ENCODE measurements at regions not wholly inside any gene's neighbourhood (a gene's known extent, or its start where the extent isn't known, plus 50 kb on each side); places are given as distances from the start of the nearest gene placed in this dataset.
"Not testable (repeated sequence)": the region's sequence is repeated elsewhere in the genome, so short reads cannot be mapped to it uniquely, and the experiment has no call there.

DNA sequence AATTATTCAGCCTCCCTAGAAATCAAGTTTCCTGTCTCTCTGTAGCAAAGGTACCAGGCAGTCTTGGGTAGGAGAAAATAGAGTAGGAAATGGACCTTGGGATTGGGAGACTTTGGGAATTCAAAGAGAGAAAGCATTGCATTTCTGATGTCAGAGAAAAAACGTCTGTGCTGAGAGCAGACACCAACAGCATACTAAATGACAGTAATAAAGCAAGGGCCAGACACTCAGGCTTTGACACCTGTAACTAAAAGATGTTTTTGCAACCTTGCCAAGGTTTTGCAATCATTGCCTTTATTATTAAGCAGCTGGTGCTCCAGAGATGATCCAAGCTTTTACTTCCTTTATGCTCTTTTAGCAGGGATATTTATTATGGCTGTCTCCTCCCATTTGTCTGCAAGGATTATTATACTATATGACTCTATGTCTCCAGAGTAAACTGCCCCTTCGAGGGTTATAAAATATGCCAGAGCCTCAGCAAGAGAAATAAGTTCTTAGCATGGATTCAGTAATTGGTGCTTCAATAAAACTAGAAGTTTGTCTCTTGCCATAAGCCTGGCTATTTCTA is 85.2 kb upstream of the GRAMD1B start:
- POLR2A ChIA-PET (ENCODE audit: partially characterized antibody), result no interaction called here
- H3K4me1 Mint-ChIP-seq, result no peaks in the 10 kb centered on the region
- no peak overlapping the region for H3K4me3 Mint-ChIP-seq
- intact Hi-C loops (cut with micrococcal nuclease), result no loop called here
- no peak for DNase-seq
- H3K4me3 ChIP-seq (ENCODE audit: low read length in 2 of 2), result no peak overlapping the region
- no peak overlapping the region for H3K27ac ChIP-seq (ENCODE audit: low read depth, low read length)
- no peaks in the 10 kb centered on the region for H3K4me1 ChIP-seq (ENCODE audit: insufficient read depth, low read length)
- peaks cover 0 to 4% (median 0%) of the 10 kb centered on the region in 8 donors for H3K9me3 Mint-ChIP-seq
- H3K27me3 ChIP-seq (ENCODE audit: insufficient read depth, low read length), result no peaks in the 10 kb centered on the region
- H3K36me3 Mint-ChIP-seq, result no peaks in the 10 kb centered on the region
- H3K36me3 ChIP-seq (ENCODE audit: insufficient read depth, low read length), result no peaks in the 10 kb centered on the region
- CTCF ChIA-PET (ENCODE audit: partially characterized antibody), result no interaction called here
- H3K9me3 ChIP-seq (ENCODE audit: control insufficient read depth in 1 of 2, low read length in 2 of 2), result no peaks in the 10 kb centered on the region
- no peak overlapping the region for H3K27ac Mint-ChIP-seq
- H3K27me3 Mint-ChIP-seq, result peaks cover 3 to 6% of the 10 kb centered on the region in 2 donors

DNA sequence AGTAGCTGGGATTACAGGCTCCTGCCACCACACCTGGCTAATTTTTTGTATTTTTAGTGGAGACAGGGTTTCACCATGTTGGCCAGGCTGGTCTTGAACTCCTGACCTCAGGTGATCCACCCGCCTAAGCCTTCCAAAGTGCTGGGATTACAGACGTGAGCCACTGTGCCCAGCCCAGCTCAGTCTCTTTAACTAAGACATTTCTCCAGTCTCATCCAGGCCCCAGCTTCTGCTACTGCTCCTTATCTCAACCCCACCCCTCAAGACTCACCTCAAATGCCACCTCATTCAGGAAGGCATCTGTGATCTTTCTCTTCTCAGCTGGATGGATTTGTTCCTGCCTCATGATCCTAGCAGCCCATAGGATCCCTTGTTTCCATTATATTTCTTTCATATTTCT is 85.9 kb upstream of the GRAMD1B start:
- intact Hi-C loops (cut with micrococcal nuclease); CTCF ChIA-PET (ENCODE audit: partially characterized antibody); POLR2A ChIA-PET (ENCODE audit: partially characterized antibody): not testable (repeated sequence)

DNA sequence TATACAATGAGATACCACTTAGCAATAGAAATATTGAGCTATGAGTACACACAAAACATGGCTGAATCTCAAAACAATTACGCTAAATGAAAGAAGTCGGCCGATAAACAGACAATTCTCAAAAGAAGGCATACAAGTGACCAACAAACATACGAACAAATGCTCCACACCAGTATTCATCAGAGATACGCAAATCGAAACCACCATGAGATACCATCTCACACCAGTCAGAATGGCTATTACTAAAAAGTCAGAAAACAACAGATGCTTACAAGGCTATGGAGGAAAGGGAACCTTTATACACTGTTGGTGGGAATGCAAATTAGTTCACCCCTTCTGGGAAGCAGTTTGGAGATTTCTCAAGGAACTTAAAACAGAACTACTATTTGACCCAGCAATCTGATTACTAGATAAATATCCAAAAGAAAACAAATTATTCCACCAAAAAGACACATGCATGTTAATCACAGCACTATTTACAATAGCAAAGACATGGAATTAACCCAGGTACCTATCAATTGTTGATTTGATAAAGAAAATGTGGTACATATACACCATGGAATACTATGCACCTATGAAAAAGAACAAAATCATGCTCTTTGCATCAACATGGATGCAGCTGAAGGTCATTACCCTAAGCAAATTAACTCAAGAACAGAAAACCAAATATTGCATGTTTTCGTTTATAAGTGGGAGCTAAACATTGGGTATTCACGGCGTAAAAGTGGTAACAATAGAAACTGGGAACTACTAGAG is 90.9 kb upstream of the GRAMD1B start:
- Mint-ChIP-seq H3K27me3 (peaks cover 8 to 9% of the 10 kb centered on the region in 2 donors), H3K27ac (no peak overlapping the region), H3K4me1 (peaks cover 0 to 2% (median 0%) of the 10 kb centered on the region in 4 donors), H3K36me3 (peaks cover 0 to 2% of the 10 kb centered on the region in 2 donors), H3K4me3 (no peak overlapping the region), H3K9me3 (peaks cover 0 to 15% (median 4%) of the 10 kb centered on the region in 8 donors)
- Histone ChIP-seq H3K27ac (ENCODE audit: low read depth, low read length) (no peak overlapping the region), H3K4me3 (ENCODE audit: low read length in 2 of 2) (no peak overlapping the region), H3K4me1 (ENCODE audit: insufficient read depth, low read length) (no peaks in the 10 kb centered on the region), H3K36me3 (ENCODE audit: insufficient read depth, low read length) (no peaks in the 10 kb centered on the region), H3K27me3 (ENCODE audit: insufficient read depth, low read length) (no peaks in the 10 kb centered on the region), H3K9me3 (ENCODE audit: control insufficient read depth in 1 of 2, low read length in 2 of 2) (no peaks in the 10 kb centered on the region)
- CTCF ChIA-PET (ENCODE audit: partially characterized antibody), result interaction anchor here (0.7 to 1.3 kb wide), 3 partner anchors 31 to 78 kb away, joined by 3 read pairs; no protein-coding TSS in a partner anchor
- no peak for DNase-seq
- intact Hi-C loops (cut with micrococcal nuclease), result no loop called here
- POLR2A ChIA-PET (ENCODE audit: partially characterized antibody), result no interaction called here

More for the DNA sequence above, 85.9 kb upstream of the GRAMD1B start:
- not testable (repeated sequence) for H3K4me1 Mint-ChIP-seq; H3K4me3 ChIP-seq (ENCODE audit: low read length in 2 of 2); H3K4me3 Mint-ChIP-seq; H3K27me3 Mint-ChIP-seq; H3K27me3 ChIP-seq (ENCODE audit: insufficient read depth, low read length); H3K9me3 ChIP-seq (ENCODE audit: control insufficient read depth in 1 of 2, low read length in 2 of 2); H3K9me3 Mint-ChIP-seq; DNase-seq; H3K36me3 ChIP-seq (ENCODE audit: insufficient read depth, low read length); H3K27ac ChIP-seq (ENCODE audit: low read depth, low read length); H3K27ac Mint-ChIP-seq; H3K36me3 Mint-ChIP-seq; H3K4me1 ChIP-seq (ENCODE audit: insufficient read depth, low read length)

- H3K27ac Mint-ChIP-seq, result no peak overlapping the region
- Histone ChIP-seq H3K36me3 (ENCODE audit: insufficient read depth, low read length) (no peaks in the 10 kb centered on the region), H3K4me1 (ENCODE audit: insufficient read depth, low read length) (no peaks in the 10 kb centered on the region), H3K4me3 (ENCODE audit: low read length in 2 of 2) (no peak overlapping the region), H3K27me3 (ENCODE audit: insufficient read depth, low read length) (no peaks in the 10 kb centered on the region), H3K27ac (ENCODE audit: low read depth, low read length) (no peak overlapping the region), H3K9me3 (ENCODE audit: control insufficient read depth in 1 of 2, low read length in 2 of 2) (no peaks in the 10 kb centered on the region)
- H3K4me3 Mint-ChIP-seq, result no peak overlapping the region
- H3K4me1 Mint-ChIP-seq, result peaks cover 0 to 2% (median 0%) of the 10 kb centered on the region in 4 donors
- H3K9me3 Mint-ChIP-seq, result peaks cover 0 to 15% (median 4%) of the 10 kb centered on the region in 8 donors
- intact Hi-C loops (cut with micrococcal nuclease), result no loop called here
- peaks cover 8 to 9% of the 10 kb centered on the region in 2 donors for H3K27me3 Mint-ChIP-seq
- H3K36me3 Mint-ChIP-seq, result peaks cover 0 to 2% of the 10 kb centered on the region in 2 donors
- ChIA-PET POLR2A (ENCODE audit: partially characterized antibody) (no interaction called here), CTCF (ENCODE audit: partially characterized antibody) (interaction anchor here (0.7 to 1.3 kb wide), 3 partner anchors 32 to 77 kb away, joined by 3 read pairs; no protein-coding TSS in a partner anchor)
- DNase-seq, result no peak
Measured at GRCh38 chr11:123338266-123338800, 91.7 kb upstream of the GRAMD1B start.

DNA sequence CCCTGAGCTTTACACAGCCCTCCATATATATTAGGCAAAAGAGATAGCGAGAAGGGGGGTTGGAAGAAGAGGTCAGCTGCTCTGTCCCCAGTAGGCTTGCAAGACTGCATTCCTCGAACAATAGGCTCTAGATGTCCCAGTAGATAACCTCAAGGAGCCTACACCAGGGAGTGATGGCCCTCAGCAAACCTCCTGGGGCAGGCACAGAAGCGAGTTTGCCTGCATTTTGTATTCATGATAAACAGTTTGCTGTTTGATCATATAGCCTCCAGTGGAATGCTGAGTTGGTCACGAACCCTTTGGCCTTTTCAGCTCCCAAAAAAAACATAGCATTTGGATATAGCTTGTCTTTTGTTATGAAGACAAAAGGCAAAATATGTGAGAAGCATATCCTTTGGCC is 95.1 kb upstream of the GRAMD1B start:
- H3K4me3 ChIP-seq (ENCODE audit: low read length in 2 of 2), result no peak overlapping the region
- peaks cover 0 to 14% (median 3%) of the 10 kb centered on the region in 8 donors for H3K9me3 Mint-ChIP-seq

DNA sequence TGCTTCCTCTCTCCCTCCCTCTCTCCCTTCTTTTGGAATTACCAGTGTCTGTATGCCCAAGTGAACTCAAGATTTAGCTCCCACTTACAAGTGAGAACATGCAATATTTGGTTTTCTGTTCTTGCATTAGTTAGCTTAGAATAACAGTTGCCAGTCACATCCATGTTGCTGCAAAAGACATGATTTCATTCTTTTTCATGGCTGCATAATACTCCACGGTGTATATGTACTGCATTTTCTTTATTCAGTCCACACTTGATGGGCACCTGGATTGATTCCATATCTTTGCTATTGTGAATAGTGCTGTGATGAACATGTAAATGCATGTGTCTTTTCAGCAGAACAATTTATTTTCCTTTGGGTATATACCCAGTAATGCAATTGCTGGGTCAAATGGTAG is 97.5 kb upstream of the GRAMD1B start:
- H3K36me3 Mint-ChIP-seq; H3K27ac ChIP-seq (ENCODE audit: low read depth, low read length); H3K9me3 Mint-ChIP-seq; intact Hi-C loops (cut with micrococcal nuclease); H3K4me1 Mint-ChIP-seq; H3K4me3 Mint-ChIP-seq; H3K9me3 ChIP-seq (ENCODE audit: control insufficient read depth in 1 of 2, low read length in 2 of 2); H3K27ac Mint-ChIP-seq; DNase-seq; H3K4me3 ChIP-seq (ENCODE audit: low read length in 2 of 2); H3K27me3 ChIP-seq (ENCODE audit: insufficient read depth, low read length); H3K27me3 Mint-ChIP-seq; H3K4me1 ChIP-seq (ENCODE audit: insufficient read depth, low read length); H3K36me3 ChIP-seq (ENCODE audit: insufficient read depth, low read length); POLR2A ChIA-PET (ENCODE audit: partially characterized antibody): not testable (repeated sequence)
- CTCF ChIA-PET (ENCODE audit: partially characterized antibody), result interaction anchor here (1.5 kb wide), 1 partner anchor 31 kb away, joined by 5 read pairs; no protein-coding TSS in a partner anchor

More for the DNA sequence above, 95.1 kb upstream of the GRAMD1B start:
- Mint-ChIP-seq H3K27me3 (peaks cover 6 to 9% of the 10 kb centered on the region in 2 donors), H3K4me1 (peaks cover 0 to 2% (median 0%) of the 10 kb centered on the region in 4 donors), H3K4me3 (no peak overlapping the region), H3K36me3 (peaks cover 0 to 2% of the 10 kb centered on the region in 2 donors), H3K27ac (no peak overlapping the region)
- CTCF ChIA-PET (ENCODE audit: partially characterized antibody), result interaction anchor here (1.5 kb wide), 1 partner anchor 73 kb away, joined by 3 read pairs; no protein-coding TSS in a partner anchor
- POLR2A ChIA-PET (ENCODE audit: partially characterized antibody), result no interaction called here
- Histone ChIP-seq H3K36me3 (ENCODE audit: insufficient read depth, low read length) (no peaks in the 10 kb centered on the region), H3K9me3 (ENCODE audit: control insufficient read depth in 1 of 2, low read length in 2 of 2) (no peaks in the 10 kb centered on the region), H3K4me1 (ENCODE audit: insufficient read depth, low read length) (no peaks in the 10 kb centered on the region), H3K27me3 (ENCODE audit: insufficient read depth, low read length) (no peaks in the 10 kb centered on the region), H3K27ac (ENCODE audit: low read depth, low read length) (no peak overlapping the region)
- DNase-seq, result no peak
- intact Hi-C loops (cut with micrococcal nuclease), result no loop called here

DNA sequence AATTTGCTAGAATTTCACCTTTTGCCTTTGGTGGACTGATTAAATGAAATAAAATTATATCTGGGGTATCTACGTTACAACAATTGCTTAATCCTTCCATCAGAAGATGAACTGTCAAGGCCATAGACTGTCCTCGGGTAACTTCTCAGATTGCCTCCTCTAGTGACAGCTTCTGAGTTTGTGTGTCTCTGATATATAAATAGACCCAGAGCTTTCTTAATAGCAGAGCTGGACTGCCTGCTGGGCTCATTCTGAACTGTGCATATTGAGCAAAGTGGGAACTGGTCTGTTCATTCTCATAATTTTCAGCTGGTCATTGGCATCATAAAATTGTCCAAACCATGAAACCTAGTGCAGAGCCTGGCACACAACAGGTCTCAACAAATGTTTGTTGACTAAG is 99.1 kb upstream of the GRAMD1B start:
- H3K27ac ChIP-seq (ENCODE audit: low read depth, low read length), result no peak overlapping the region
- POLR2A ChIA-PET (ENCODE audit: partially characterized antibody), result no interaction called here
- H3K4me1 Mint-ChIP-seq, result no peaks in the 10 kb centered on the region
- intact Hi-C loops (cut with micrococcal nuclease), result no loop called here
- DNase-seq, result no peak
- H3K27ac Mint-ChIP-seq, result no peak overlapping the region
- no peak overlapping the region for H3K4me3 Mint-ChIP-seq
- no peaks in the 10 kb centered on the region for H3K9me3 ChIP-seq (ENCODE audit: control insufficient read depth in 1 of 2, low read length in 2 of 2)
- H3K4me3 ChIP-seq (ENCODE audit: low read length in 2 of 2), result no peak overlapping the region
- peaks cover 0 to 2% of the 10 kb centered on the region in 2 donors for H3K36me3 Mint-ChIP-seq
- CTCF ChIA-PET (ENCODE audit: partially characterized antibody), result interaction anchor here (1.1 kb wide), 1 partner anchor 76 kb away, joined by 3 read pairs; no protein-coding TSS in a partner anchor
- H3K36me3 ChIP-seq (ENCODE audit: insufficient read depth, low read length), result no peaks in the 10 kb centered on the region
- H3K9me3 Mint-ChIP-seq, result peaks cover 0 to 7% (median 3%) of the 10 kb centered on the region in 8 donors
- peaks cover 4% of the 10 kb centered on the region in 2 donors for H3K27me3 Mint-ChIP-seq
- no peaks in the 10 kb centered on the region for H3K4me1 ChIP-seq (ENCODE audit: insufficient read depth, low read length)
- no peaks in the 10 kb centered on the region for H3K27me3 ChIP-seq (ENCODE audit: insufficient read depth, low read length)

All from CD4-positive, alpha-beta memory T cell (primary cell).